Neural progenitor cell (in vitro differentiated cells): ENCODE measurements at regions not wholly inside any gene's neighbourhood (a gene's known extent, or its start where the extent isn't known, plus 50 kb on each side); places are given as distances from the start of the nearest gene placed in this dataset.

ENCODE experiments used
- CTCF ChIP-seq: fragments of 200-600 bp; sonication (generic); IDR thresholded peaks from 2 replicates; pipeline ENCODE4 v1.5.1; 2017; ENCODE audit warnings: antibody characterized with exemption, mild to moderate bottlenecking
- EZH2phosphoT487 ChIP-seq: fragments of 200-600 bp; sonication (generic); IDR thresholded peaks from 2 replicates; pipeline ENCODE4 v1.6.1; 2017; ENCODE audit warnings: antibody characterized with exemption

GRCh38 chr4:145301386-145302080, 121.1 kb upstream of the OTUD4 start:
- TF ChIP-seq EZH2phosphoT487: no peak
- TF ChIP-seq CTCF: no peak
